ENCODE measurements at regions not wholly inside any gene's neighbourhood (a gene's known extent, or its start where the extent isn't known, plus 50 kb on each side); places are given as distances from the start of the nearest gene placed in this dataset.

DNA sequence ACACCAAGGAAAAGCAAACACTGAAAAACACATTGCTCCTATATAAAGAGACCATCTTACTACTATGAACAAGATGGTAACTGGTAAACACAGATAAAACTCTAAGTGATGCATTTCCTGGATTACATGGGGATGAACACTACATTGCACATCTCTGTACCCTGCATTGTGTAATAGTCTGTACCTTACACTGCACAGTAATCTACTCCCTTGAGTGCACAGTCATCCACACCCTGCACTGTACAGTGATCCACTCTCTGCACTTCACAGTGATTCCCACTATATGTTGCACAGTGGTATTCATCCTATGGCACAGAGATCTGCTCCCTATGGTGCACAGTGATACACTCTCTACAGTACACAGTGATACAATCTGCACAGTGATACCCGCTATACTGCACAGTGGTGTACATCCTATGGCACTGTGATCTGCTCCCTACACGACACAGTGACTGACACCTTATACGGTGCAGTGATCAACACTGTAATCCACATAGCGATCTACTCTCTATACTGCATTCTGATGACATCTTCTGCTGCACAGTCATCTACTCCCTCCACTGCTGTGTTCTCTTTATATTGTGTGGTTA lies 462.2 kb upstream of the RGPD4 start:
- Histone ChIP-seq H3K4me3 (no peak overlapping the region), H3K36me3 (ENCODE audit: insufficient read depth in 1 of 2, low read depth in 1 of 2) (no peaks in the 10 kb centered on the region), H3K4me1 (no peaks in the 10 kb centered on the region), H3K9me3 (no peaks in the 10 kb centered on the region), H3K27me3 (ENCODE audit: insufficient read depth in 3 of 3, low read length in 2 of 3) (no peaks in the 10 kb centered on the region), H3K27ac (no peak overlapping the region)
- ATAC-seq (no peak), DNase-seq (no peak)
- WGBS, 3 donors = 91 to 98% (median 96%) methylated on average over 4 of the region's 4 CpGs
- TF ChIP-seq, protein P1, sequence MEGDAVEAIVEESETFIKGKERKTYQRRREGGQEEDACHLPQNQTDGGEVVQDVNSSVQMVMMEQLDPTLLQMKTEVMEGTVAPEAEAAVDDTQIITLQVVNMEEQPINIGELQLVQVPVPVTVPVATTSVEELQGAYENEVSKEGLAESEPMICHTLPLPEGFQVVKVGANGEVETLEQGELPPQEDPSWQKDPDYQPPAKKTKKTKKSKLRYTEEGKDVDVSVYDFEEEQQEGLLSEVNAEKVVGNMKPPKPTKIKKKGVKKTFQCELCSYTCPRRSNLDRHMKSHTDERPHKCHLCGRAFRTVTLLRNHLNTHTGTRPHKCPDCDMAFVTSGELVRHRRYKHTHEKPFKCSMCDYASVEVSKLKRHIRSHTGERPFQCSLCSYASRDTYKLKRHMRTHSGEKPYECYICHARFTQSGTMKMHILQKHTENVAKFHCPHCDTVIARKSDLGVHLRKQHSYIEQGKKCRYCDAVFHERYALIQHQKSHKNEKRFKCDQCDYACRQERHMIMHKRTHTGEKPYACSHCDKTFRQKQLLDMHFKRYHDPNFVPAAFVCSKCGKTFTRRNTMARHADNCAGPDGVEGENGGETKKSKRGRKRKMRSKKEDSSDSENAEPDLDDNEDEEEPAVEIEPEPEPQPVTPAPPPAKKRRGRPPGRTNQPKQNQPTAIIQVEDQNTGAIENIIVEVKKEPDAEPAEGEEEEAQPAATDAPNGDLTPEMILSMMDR (IDR thresholded peaks at IDR 0.05) = no peak
- intact Hi-C loops (cut with DNase I) = no loop called here

DNA sequence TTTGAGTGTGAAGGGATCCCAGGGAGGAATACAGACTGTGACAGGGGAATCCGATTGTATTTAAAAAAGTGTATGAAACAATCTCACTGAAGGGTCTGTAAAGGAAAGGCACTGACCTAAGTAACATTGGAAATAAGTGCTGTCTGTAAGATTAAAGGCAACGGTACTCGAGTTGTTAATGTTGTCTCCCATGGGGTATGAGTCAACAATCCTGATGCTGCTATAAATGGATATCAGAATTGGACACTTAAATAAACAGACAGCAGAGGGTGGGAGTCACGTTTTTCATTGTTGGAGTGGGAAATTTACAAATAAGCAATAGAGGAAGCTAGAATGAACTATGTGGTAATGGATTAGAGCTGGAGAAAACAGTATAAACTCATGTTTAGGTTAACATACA lies 452.4 kb upstream of the RGPD4 start:
- TF ChIP-seq, protein P1 (IDR thresholded peaks at IDR 0.05) = no peak
- intact Hi-C loops (cut with DNase I) = no loop called here
- peaks cover 6% of the 10 kb centered on the region for H3K9me3 ChIP-seq
- no peaks in the 10 kb centered on the region for H3K4me1 ChIP-seq
- no peak overlapping the region for H3K4me3 ChIP-seq
- DNase-seq (no peak), ATAC-seq (no peak)
- no peak overlapping the region for H3K27ac ChIP-seq
- H3K36me3 ChIP-seq (ENCODE audit: insufficient read depth in 1 of 2, low read depth in 1 of 2) = no peaks in the 10 kb centered on the region
- H3K27me3 ChIP-seq (ENCODE audit: insufficient read depth in 3 of 3, low read length in 2 of 3) = no peaks in the 10 kb centered on the region
- WGBS, 3 donors = 48 to 54% (median 53%) methylated on average over 4 of the region's 4 CpGs

DNA sequence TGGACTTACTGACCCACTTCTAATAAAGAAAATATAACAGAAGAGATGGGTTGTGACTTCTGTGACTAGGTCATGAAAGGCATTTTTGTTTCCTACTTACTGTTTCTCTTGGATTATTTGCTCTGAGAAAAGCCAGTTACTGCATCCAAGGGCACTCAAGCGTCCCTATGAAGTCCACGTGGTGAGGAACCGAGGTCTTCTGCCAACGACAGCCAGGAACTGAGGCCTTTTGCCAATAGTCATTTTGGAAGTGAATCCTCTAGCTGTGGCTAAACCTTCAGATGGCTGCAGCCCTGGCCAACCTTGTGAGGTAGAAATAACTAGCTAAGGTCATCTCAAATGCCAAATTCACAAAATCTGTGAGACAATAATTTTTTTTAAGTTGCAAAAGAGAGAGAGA lies 449.8 kb upstream of the RGPD4 start:
- ATAC-seq = no peak
- H3K36me3 ChIP-seq (ENCODE audit: insufficient read depth in 1 of 2, low read depth in 1 of 2) = no peaks in the 10 kb centered on the region
- WGBS, 3 donors = 11 to 33% (median 18%) methylated on average over 4 of the region's 4 CpGs
- no peaks in the 10 kb centered on the region for H3K4me1 ChIP-seq
- H3K9me3 ChIP-seq = no peaks in the 10 kb centered on the region
- TF ChIP-seq, protein P1 (IDR thresholded peaks at IDR 0.05) = no peak
- H3K27ac ChIP-seq = no peak overlapping the region
- H3K4me3 ChIP-seq = no peak overlapping the region
- DNase-seq = no peak
- intact Hi-C loops (cut with DNase I) = no loop called here
- H3K27me3 ChIP-seq (ENCODE audit: insufficient read depth in 3 of 3, low read length in 2 of 3) = no peaks in the 10 kb centered on the region

DNA sequence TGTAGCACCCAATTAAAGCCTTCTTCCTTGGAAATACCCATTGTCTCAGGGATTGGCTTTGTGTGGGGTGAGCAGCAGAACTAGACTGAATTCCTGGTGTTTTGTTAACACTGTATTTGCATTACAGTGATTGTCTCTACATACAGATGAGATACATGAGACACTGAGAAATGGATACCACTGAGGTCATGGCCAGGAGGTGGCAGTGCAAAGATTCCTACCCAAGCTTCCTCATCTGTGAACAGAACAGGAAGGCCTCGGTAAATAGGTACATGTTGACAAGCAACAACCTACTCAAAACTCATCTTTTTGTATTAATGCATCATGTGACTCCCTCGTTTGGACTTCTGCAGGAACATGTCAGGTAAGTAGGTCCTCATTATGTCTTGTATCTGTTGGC lies 445.8 kb upstream of the RGPD4 start:
- WGBS, 3 donors = 71 to 83% (median 75%) methylated on average over 2 of the region's 2 CpGs
- no peak overlapping the region for H3K27ac ChIP-seq
- DNase-seq (no peak), ATAC-seq (no peak)
- TF ChIP-seq, protein P1 (IDR thresholded peaks at IDR 0.05) = no peak
- no peaks in the 10 kb centered on the region for H3K4me1 ChIP-seq
- no peak overlapping the region for H3K4me3 ChIP-seq
- no peaks in the 10 kb centered on the region for H3K27me3 ChIP-seq (ENCODE audit: insufficient read depth in 3 of 3, low read length in 2 of 3)
- intact Hi-C loops (cut with DNase I) = no loop called here
- H3K36me3 ChIP-seq (ENCODE audit: insufficient read depth in 1 of 2, low read depth in 1 of 2) = no peaks in the 10 kb centered on the region
- no peaks in the 10 kb centered on the region for H3K9me3 ChIP-seq

DNA sequence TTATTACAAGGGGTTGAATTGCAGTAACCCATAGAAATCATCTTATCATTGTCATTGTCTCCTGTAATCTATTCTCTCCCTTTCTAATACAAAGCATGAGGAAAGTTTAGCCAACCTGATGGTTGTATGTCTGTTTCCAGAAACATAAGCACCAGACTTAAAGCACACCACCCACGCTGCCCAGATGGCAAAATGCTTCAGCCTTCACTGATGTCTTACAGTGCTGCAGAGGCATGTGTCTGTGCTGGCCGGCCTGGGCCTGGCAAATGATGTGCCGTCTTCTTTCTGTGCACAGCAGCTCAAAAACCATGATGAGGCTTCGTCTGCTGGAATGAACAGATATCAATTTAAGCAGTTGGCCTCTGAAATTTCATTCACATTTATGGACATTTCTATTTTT lies 443.0 kb upstream of the RGPD4 start:
- no peak for DNase-seq
- TF ChIP-seq, protein P1 (IDR thresholded peaks at IDR 0.05) = no peak
- intact Hi-C loops (cut with DNase I) = no loop called here
- no peak for ATAC-seq
- 51 to 58% (median 54%) methylated on average over 4 of the region's 4 CpGs for WGBS, 3 donors
- Histone ChIP-seq H3K27ac (no peak overlapping the region), H3K36me3 (ENCODE audit: insufficient read depth in 1 of 2, low read depth in 1 of 2) (no peaks in the 10 kb centered on the region), H3K4me3 (no peak overlapping the region), H3K27me3 (ENCODE audit: insufficient read depth in 3 of 3, low read length in 2 of 3) (no peaks in the 10 kb centered on the region), H3K9me3 (no peaks in the 10 kb centered on the region), H3K4me1 (no peaks in the 10 kb centered on the region)

Data from psoas muscle (tissue), 7 donors.